Breast epithelium (tissue), 3 donors: ENCODE measurements at regions not wholly inside any gene's neighbourhood (a gene's known extent, or its start where the extent isn't known, plus 50 kb on each side); places are given as distances from the start of the nearest gene placed in this dataset.

Experiments
- POLR2A ChIP-seq: fragments of 450-650 bp; IDR thresholded peaks from one replicate; pipeline ENCODE4 v1.6.1; 2016; ENCODE audit warnings: antibody characterized with exemption, mild to moderate bottlenecking, moderate library complexity
- POLR2AphosphoS5 ChIP-seq, 3 donors: sonication (generic); formaldehyde crosslinking; IDR thresholded peaks; one replicate each; pipeline ENCODE4 v1.6.1; 2017; ENCODE audit warnings: antibody characterized with exemption in 3 of 3
- TF ChIP-seq, protein P1 (sequence below), 3 donors: fragments of 450-650 bp; IDR thresholded peaks; one replicate each; pipeline ENCODE4 v1.5.1; 2016 to 2017; ENCODE audit warnings: antibody characterized with exemption in 3 of 3, mild to moderate bottlenecking in 3 of 3, moderate library complexity in 3 of 3

DNA sequence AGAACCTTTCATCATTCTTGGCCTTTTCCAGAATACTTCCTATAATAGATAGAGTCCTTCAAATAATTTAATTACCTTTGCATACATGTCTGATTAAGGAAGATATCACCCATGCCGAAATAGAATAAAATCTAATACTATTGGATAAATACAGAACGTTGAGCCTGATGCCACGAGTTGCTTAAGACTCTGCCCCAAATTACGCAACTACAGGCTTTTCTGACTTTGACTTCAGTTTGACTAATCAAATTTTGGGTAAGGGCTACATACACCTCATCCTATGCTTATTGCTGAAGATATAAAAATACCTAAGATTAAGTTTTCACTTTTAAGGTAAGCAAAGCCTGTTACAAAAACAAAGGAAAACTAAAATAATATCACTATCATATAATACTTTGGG lies 1065.1 kb upstream of the NRXN1 start:
- TF ChIP-seq, protein P1, sequence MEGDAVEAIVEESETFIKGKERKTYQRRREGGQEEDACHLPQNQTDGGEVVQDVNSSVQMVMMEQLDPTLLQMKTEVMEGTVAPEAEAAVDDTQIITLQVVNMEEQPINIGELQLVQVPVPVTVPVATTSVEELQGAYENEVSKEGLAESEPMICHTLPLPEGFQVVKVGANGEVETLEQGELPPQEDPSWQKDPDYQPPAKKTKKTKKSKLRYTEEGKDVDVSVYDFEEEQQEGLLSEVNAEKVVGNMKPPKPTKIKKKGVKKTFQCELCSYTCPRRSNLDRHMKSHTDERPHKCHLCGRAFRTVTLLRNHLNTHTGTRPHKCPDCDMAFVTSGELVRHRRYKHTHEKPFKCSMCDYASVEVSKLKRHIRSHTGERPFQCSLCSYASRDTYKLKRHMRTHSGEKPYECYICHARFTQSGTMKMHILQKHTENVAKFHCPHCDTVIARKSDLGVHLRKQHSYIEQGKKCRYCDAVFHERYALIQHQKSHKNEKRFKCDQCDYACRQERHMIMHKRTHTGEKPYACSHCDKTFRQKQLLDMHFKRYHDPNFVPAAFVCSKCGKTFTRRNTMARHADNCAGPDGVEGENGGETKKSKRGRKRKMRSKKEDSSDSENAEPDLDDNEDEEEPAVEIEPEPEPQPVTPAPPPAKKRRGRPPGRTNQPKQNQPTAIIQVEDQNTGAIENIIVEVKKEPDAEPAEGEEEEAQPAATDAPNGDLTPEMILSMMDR (IDR thresholded peaks at IDR 0.05), result no peak
- TF ChIP-seq POLR2A, result no peak
- no peak for TF ChIP-seq POLR2AphosphoS5 (IDR thresholded peaks at IDR 0.05)
